Stomach (tissue), 8 donors: ENCODE measurements at regions not wholly inside any gene's neighbourhood (a gene's known extent, or its start where the extent isn't known, plus 50 kb on each side); places are given as distances from the start of the nearest gene placed in this dataset.

Source experiments
- DNase-seq, 2 donors: peaks; one replicate each; pipeline versions ENCODE4 v3.0.0 to v3.0.0-alpha.2; 2013 to 2019
- H3K27ac ChIP-seq, 5 donors: fragments of 200-600 bp in 4 of 5; sonication (generic) in 4 of 5; one replicate each; pipeline ENCODE4 v1.5.1; 2013 to 2019; ENCODE audit warnings: mild to moderate bottlenecking in 1 of 5, moderate library complexity in 1 of 5
- H3K27me3 ChIP-seq, 3 donors: fragments of 200-600 bp; sonication (generic); one replicate each; pipeline ENCODE4 v1.5.1; 2017 to 2019; ENCODE audit warnings: mixed run types in 1 of 3
- H3K36me3 ChIP-seq, 4 donors: fragments of 200-600 bp; sonication (generic); 1 replicate in 3 of 4; 2 replicates in 1 of 4; pipeline ENCODE4 v1.5.1; 2016 to 2019
- H3K4me1 ChIP-seq, 4 donors: fragments of 200-600 bp; sonication (generic); one replicate each; pipeline ENCODE4 v1.5.1; 2016 to 2019
- H3K4me3 ChIP-seq, 4 donors: fragments of 200-600 bp; sonication (generic) in 3 of 4; one replicate each; pipeline ENCODE4 v1.5.1; 2016 to 2019; ENCODE audit warnings: mild to moderate bottlenecking in 1 of 4
- H3K9me3 ChIP-seq, 4 donors: fragments of 200-600 bp; sonication (generic); one replicate each; pipeline ENCODE4 v1.5.1; 2016 to 2019
- CTCF ChIP-seq, 7 experiments: fragments of 450-650 bp in 4 of 7; fragments of 200-600 bp in 3 of 7; sonication (generic) in 3 of 7; IDR thresholded peaks; one replicate each; pipeline ENCODE4 v1.5.1; 2016 to 2019; ENCODE audit warnings: antibody characterized with exemption in 7 of 7, control low read depth in 2 of 7, mild to moderate bottlenecking in 1 of 7
- EP300 ChIP-seq: sonication (generic); formaldehyde crosslinking; IDR thresholded peaks from one replicate; pipeline ENCODE4 v1.6.1; 2017; ENCODE audit warnings: antibody characterized with exemption
- POLR2A ChIP-seq, 4 donors: fragments of 450-650 bp; IDR thresholded peaks; one replicate each; pipeline ENCODE4 v1.6.1; 2016; ENCODE audit warnings: antibody characterized with exemption in 4 of 4, control low read depth in 2 of 4, mild to moderate bottlenecking in 1 of 4, moderate library complexity in 1 of 4
- POLR2AphosphoS5 ChIP-seq, 3 donors: sonication (generic); formaldehyde crosslinking; IDR thresholded peaks; one replicate each; pipeline ENCODE4 v1.6.1; 2016; ENCODE audit warnings: antibody characterized with exemption in 3 of 3
- WGBS, 5 donors: extraction: QIAGEN DNeasy Blood & Tissue Kit in 3 of 5; methylation state at CpG; one replicate each; pipeline versions ENCODE4 v1.1.5 to v1.1.7; 2013 to 2018; 5-methylcytosine and 5-hydroxymethylcytosine counted together
- intact Hi-C: fragments of 100-400 bp; cut with DNase I; formaldehyde crosslinking; loops from one replicate; pipeline ENCODE4 v1.15.1; 2023; ENCODE audit warnings: low total_unique reads
- donor health status: healthy with polysubstance abuse.
- donor health status: Bipolar disorder and iron deficiency.
- donor health status: healthy.

GRCh38 chr16:14353340-14353739 is 276.7 kb downstream of the PARN start:
- Histone ChIP-seq H3K36me3 (no peaks in the 10 kb centered on the region), H3K9me3 (no peaks in the 10 kb centered on the region), H3K27ac (no peak overlapping the region), H3K4me1 (peaks cover 0 to 9% (median 2%) of the 10 kb centered on the region in 4 donors), H3K4me3 (no peak overlapping the region), H3K27me3 (peaks cover 0 to 5% (median 0%) of the 10 kb centered on the region in 3 donors)
- TF ChIP-seq CTCF (IDR thresholded peaks at IDR 0.05) (no peak), POLR2AphosphoS5 (IDR thresholded peaks at IDR 0.05) (no peak), POLR2A (IDR thresholded peaks at IDR 0.05) (no peak), EP300 (no peak)
- intact Hi-C loops: no loop called here
- no peak for DNase-seq
- WGBS, 5 donors: 67 to 78% (median 70%) methylated on average over 6 of the region's 6 CpGs

DNA sequence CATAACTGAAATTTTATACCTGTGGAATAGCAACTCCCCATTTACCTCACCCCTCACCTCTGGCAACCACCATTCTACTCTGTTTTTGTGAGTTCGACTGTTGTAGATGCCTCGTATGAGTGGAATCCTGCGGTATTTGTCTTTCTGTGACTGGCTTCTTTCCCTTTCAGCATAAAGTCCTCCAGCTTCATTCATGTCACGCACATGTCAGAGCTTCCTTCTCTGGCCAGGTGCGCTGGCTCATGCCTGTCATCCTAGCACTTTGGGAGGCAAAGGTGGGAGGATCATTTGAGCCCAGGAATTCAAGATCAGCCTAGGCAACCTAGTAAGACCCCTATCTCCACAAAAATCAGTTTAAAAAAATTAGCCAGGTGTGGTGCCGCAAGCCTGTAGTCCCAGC is 278.4 kb downstream of the PARN start:
- no peaks in the 10 kb centered on the region for H3K27me3 ChIP-seq
- H3K4me3 ChIP-seq: no peak overlapping the region
- WGBS, 5 donors: 76 to 84% (median 82%) methylated on average over 6 of the region's 6 CpGs
- intact Hi-C loops: no loop called here
- peaks cover 0 to 9% (median 2%) of the 10 kb centered on the region in 4 donors for H3K4me1 ChIP-seq
- no peak for DNase-seq
- no peak overlapping the region for H3K27ac ChIP-seq
- H3K9me3 ChIP-seq: peaks cover 0 to under 1% (median 0%) of the 10 kb centered on the region in 4 donors
- no peak for TF ChIP-seq POLR2AphosphoS5 (IDR thresholded peaks at IDR 0.05)
- TF ChIP-seq CTCF (IDR thresholded peaks at IDR 0.05): no peak
- TF ChIP-seq POLR2A (IDR thresholded peaks at IDR 0.05): no peak
- no peak for TF ChIP-seq EP300
- H3K36me3 ChIP-seq: no peaks in the 10 kb centered on the region

DNA sequence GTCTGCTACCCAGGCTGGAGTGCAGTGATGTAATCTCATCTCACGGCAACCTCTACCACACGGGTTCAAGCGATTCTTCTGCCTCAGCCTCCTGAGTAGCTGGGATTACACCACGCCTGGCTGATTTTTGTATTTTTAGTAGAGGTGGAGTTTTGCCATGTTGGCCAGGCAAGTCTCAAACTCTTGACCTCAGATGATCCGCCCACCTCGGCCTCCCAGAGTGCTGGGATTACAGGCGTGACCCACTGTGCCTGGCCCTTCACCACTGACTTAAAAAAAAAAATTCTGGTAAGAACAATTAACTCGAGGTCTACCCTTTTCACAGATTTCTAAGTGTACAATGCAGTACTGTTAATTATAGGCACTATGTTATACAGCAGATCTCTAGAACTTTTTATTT is 279.4 kb downstream of the PARN start:
- peaks cover 0 to 9% (median 2%) of the 10 kb centered on the region in 4 donors for H3K4me1 ChIP-seq
- H3K27ac ChIP-seq: no peak overlapping the region
- H3K9me3 ChIP-seq: peaks cover 0 to 4% (median 0%) of the 10 kb centered on the region in 4 donors
- intact Hi-C loops: no loop called here
- no peak for TF ChIP-seq EP300
- DNase-seq: no peak
- no peaks in the 10 kb centered on the region for H3K36me3 ChIP-seq
- no peaks in the 10 kb centered on the region for H3K27me3 ChIP-seq
- H3K4me3 ChIP-seq: no peak overlapping the region
- 64 to 75% (median 69%) methylated on average over 8 of the region's 8 CpGs for WGBS, 5 donors

- TF ChIP-seq EP300: no peak
- no peak for TF ChIP-seq POLR2AphosphoS5 (IDR thresholded peaks at IDR 0.05)
- TF ChIP-seq CTCF (IDR thresholded peaks at IDR 0.05): no peak
- TF ChIP-seq POLR2A (IDR thresholded peaks at IDR 0.05): no peak
- Histone ChIP-seq H3K36me3 (no peaks in the 10 kb centered on the region), H3K4me3 (no peak overlapping the region), H3K27ac (no peak overlapping the region), H3K4me1 (peaks cover 0 to 6% (median 1%) of the 10 kb centered on the region in 4 donors), H3K27me3 (no peaks in the 10 kb centered on the region), H3K9me3 (peaks cover 0 to 4% (median 0%) of the 10 kb centered on the region in 4 donors)
- intact Hi-C loops: no loop called here
- WGBS, 5 donors: 78 to 87% (median 81%) methylated on average over 8 of the region's 8 CpGs
- DNase-seq: no peak
Observed at GRCh38 chr16:14350081-14350480, 279.0 kb downstream of the MRTFB start.

- Histone ChIP-seq H3K36me3 (no peaks in the 10 kb centered on the region), H3K4me3 (no peak overlapping the region), H3K27me3 (no peaks in the 10 kb centered on the region), H3K4me1 (no peaks in the 10 kb centered on the region), H3K9me3 (peaks cover 0 to 4% (median 0%) of the 10 kb centered on the region in 4 donors), H3K27ac (no peak overlapping the region)
- intact Hi-C loops: no loop called here
- WGBS, 5 donors: 58 to 65% (median 63%) methylated on average over 12 of the region's 12 CpGs
- DNase-seq: no peak
- TF ChIP-seq POLR2AphosphoS5 (IDR thresholded peaks at IDR 0.05) (no peak), EP300 (no peak), CTCF (IDR thresholded peaks at IDR 0.05) (no peak), POLR2A (IDR thresholded peaks at IDR 0.05) (no peak)
Observed at GRCh38 chr16:14347706-14348105, 276.6 kb downstream of the MRTFB start.
